A549 (cell line): ENCODE measurements at regions not wholly inside any gene's neighbourhood (a gene's known extent, or its start where the extent isn't known, plus 50 kb on each side); places are given as distances from the start of the nearest gene placed in this dataset.
"Not testable (repeated sequence)": the region's sequence is repeated elsewhere in the genome, so short reads cannot be mapped to it uniquely, and the experiment has no call there.

Experiments
- ATAC-seq, 2 experiments: fragments of 200-7000 bp in 1 of 2; fragments of >200 bp in 1 of 2; cut with Nextera tagmentation in 1 of 2; cut with Tn5 transposase in 1 of 2; 3 replicates each; pipeline versions ENCODE4 v1.8.0 to v1.9.1; 2018 to 2020; ENCODE audit warnings: mild to moderate bottlenecking in 1 of 2, moderate library complexity in 1 of 2
- CTCF ChIA-PET: fragments of 300-600 bp; sonication (Branson Sonifier 250); formaldehyde crosslinking; extraction: SDS; loops from one replicate; lab custom pipeline; 2021; ENCODE audit warnings: antibody characterized with exemption, inconsistent platforms; lab: Yijun Ruan, JAX
- POLR2A ChIA-PET: fragments of 350-600 bp; formaldehyde crosslinking; extraction: SDS; loops from one replicate; lab custom pipeline; 2021; ENCODE audit warnings: antibody characterized with exemption, inconsistent platforms; lab: Yijun Ruan, JAX
- DNase-seq, 2 experiments: peaks; one replicate each; pipeline versions ENCODE4 v3.0.0 to v3.0.0-alpha.2; 2011 to 2016; ENCODE audit warnings: low read depth in 1 of 2, low spot score in 1 of 2
- FAIRE-seq: peaks from 2 replicates; lab custom pipeline; 2011; peaks lifted over from hg19 to GRCh38; lab: Jason Lieb, UNC
- H3K27ac ChIP-seq, 2 experiments: fragments of >200 bp; sonication (Bioruptor Twin); formaldehyde crosslinking; 3 replicates each; pipeline ENCODE4 v1.5.1; 2016 to 2017
- H3K4me1 ChIP-seq: fragments of >200 bp; sonication (Bioruptor Twin); formaldehyde crosslinking; 3 replicates; pipeline ENCODE4 v1.6.1; 2016
- H3K4me2 ChIP-seq: fragments of >200 bp; sonication (Bioruptor Twin); formaldehyde crosslinking; 3 replicates; pipeline ENCODE4 v1.6.1; 2016
- H3K4me3 ChIP-seq: fragments of >200 bp; sonication (Bioruptor Twin); formaldehyde crosslinking; 3 replicates; pipeline ENCODE4 v1.5.1; 2016
- H3K9me3 ChIP-seq: fragments of >200 bp; sonication (Bioruptor Twin); formaldehyde crosslinking; 3 replicates; pipeline ENCODE4 v1.6.1; 2016
- BHLHE40 ChIP-seq: IDR thresholded peaks from 2 replicates; pipeline ENCODE4 v1.6.1; 2012; ENCODE audit warnings: low read depth, low read length, inconsistent platforms
- CBX2 ChIP-seq: fragments of 200-600 bp; sonication (generic); IDR thresholded peaks from 2 replicates; pipeline ENCODE4 v1.6.1; 2016; ENCODE audit warnings: low read depth, mild to moderate bottlenecking, borderline replicate concordance
- EHMT2 ChIP-seq: fragments of 200-600 bp; sonication (generic); IDR thresholded peaks from 2 replicates; pipeline ENCODE4 v1.6.1; 2016; ENCODE audit warnings: antibody characterized with exemption, low read depth, mild to moderate bottlenecking, moderate library complexity
- FOXS1 ChIP-seq: fragments of 250-450 bp; sonication (Bioruptor Pico); IDR thresholded peaks from 2 replicates; pipeline ENCODE4 v1.5.0; 2020; ENCODE audit warnings: mild to moderate bottlenecking, moderate library complexity
- HDAC2 ChIP-seq: fragments of 200-600 bp; sonication (generic); IDR thresholded peaks from 2 replicates; pipeline ENCODE4 v1.6.1; 2016
- HOXA7 ChIP-seq: fragments of 250-450 bp; sonication (Bioruptor Pico); IDR thresholded peaks from 2 replicates; pipeline ENCODE4 v1.5.0; 2020; ENCODE audit warnings: mild to moderate bottlenecking, moderate library complexity
- HOXB5 ChIP-seq: fragments of 250-450 bp; sonication (Bioruptor Pico); IDR thresholded peaks from 2 replicates; pipeline ENCODE4 v1.5.0; 2020; ENCODE audit warnings: mild to moderate bottlenecking, moderate library complexity
- NPAS2 ChIP-seq: fragments of 250-450 bp; sonication (Bioruptor Pico); IDR thresholded peaks from 2 replicates; pipeline ENCODE4 v1.8.0; 2022; ENCODE audit warnings: mild to moderate bottlenecking, moderate library complexity, borderline replicate concordance
- PHF8 ChIP-seq: fragments of 200-600 bp; sonication (generic); IDR thresholded peaks from 2 replicates; pipeline ENCODE4 v1.6.1; 2016; ENCODE audit warnings: low read depth, mild to moderate bottlenecking, antibody characterized with exemption, moderate library complexity, borderline replicate concordance
- RFX5 ChIP-seq: fragments of 450-650 bp; IDR thresholded peaks from 2 replicates; pipeline ENCODE4 v1.7.1; 2014; ENCODE audit warnings: antibody characterized with exemption, mild to moderate bottlenecking, moderate library complexity
- SREBF2 ChIP-seq: fragments of 450-650 bp; IDR thresholded peaks from 2 replicates; pipeline ENCODE4 v1.6.1; 2014; ENCODE audit warnings: mild to moderate bottlenecking, moderate library complexity
- ZC3H11A ChIP-seq: fragments of 450-650 bp; IDR thresholded peaks from 2 replicates; pipeline ENCODE4 v1.6.1; 2014; ENCODE audit warnings: antibody characterized with exemption, mild to moderate bottlenecking
- WGBS: methylation state at CpG from one replicate; pipeline ENCODE4 v1.1.6; 2017; ENCODE audit errors: missing lambda C conversion rate; 5-methylcytosine and 5-hydroxymethylcytosine counted together
- TF ChIP-seq, protein P1 (sequence below): fragments of 150-350 bp; IDR thresholded peaks from 2 replicates; pipeline ENCODE4 v1.6.1; 2014; ENCODE audit warnings: low read depth, mild to moderate bottlenecking, low read length
- TF ChIP-seq, protein P2 (sequence below): fragments of >200 bp; sonication (Bioruptor Twin); formaldehyde crosslinking; IDR thresholded peaks from 2 replicates; pipeline ENCODE4 v1.6.1; 2016
- TF ChIP-seq, protein P3 (sequence below): fragments of 250-450 bp; sonication (Bioruptor Pico); IDR thresholded peaks from 2 replicates; pipeline ENCODE4 v1.5.0; 2021; ENCODE audit warnings: mild to moderate bottlenecking, moderate library complexity, borderline replicate concordance

DNA sequence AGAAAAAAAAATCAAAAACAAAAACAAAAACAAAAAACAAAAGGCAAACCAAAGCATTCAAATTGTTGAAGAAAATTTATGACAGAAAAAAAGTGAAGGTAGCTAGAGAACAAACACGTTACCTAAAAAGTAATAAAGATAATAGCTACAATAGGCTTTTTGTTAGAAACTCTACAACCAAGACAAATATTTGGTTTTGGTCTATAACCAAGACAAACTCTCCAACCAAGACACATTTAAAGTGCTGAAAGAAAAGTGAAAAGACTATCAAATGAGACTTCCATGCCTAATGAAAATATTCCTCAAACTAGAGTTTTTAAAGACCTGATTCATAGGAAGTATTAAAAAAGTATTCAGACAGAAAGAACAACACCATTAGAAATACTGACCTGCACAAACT is 391.9 kb upstream of the NDST4 start (continued):
- TF ChIP-seq, protein P1, sequence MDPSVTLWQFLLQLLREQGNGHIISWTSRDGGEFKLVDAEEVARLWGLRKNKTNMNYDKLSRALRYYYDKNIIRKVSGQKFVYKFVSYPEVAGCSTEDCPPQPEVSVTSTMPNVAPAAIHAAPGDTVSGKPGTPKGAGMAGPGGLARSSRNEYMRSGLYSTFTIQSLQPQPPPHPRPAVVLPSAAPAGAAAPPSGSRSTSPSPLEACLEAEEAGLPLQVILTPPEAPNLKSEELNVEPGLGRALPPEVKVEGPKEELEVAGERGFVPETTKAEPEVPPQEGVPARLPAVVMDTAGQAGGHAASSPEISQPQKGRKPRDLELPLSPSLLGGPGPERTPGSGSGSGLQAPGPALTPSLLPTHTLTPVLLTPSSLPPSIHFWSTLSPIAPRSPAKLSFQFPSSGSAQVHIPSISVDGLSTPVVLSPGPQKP = no peak
- TF ChIP-seq, all 56 proteins: peak for 0

DNA sequence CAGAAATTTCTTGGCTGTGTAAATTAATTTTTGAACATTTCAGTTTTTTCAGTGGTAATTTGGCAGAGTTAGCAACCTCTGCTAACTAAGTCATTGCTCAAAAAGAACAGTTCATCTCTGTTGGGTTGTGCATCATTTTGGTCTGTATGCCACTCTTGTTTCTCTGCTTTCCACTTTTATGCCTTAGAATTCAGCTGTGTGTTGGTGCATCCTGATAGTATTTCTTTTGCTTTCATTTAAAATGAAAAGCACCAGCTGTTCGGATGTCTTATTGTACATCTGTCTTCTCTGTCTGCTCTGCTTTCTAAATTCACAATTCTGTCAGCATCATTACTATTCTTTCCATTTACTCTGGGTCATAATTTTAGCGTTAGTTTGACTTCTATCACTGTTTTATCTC is 388.2 kb upstream of the NDST4 start:
- 3% methylated on average over 2 of the region's 2 CpGs for WGBS
- no peak overlapping the region for H3K27ac ChIP-seq
- no peak for FAIRE-seq
- DNase-seq = no peak
- no peaks in the 10 kb centered on the region for H3K4me1 ChIP-seq
- ChIA-PET POLR2A (no interaction called here), CTCF (no interaction called here)
- H3K4me3 ChIP-seq = no peak overlapping the region
- TF ChIP-seq ZC3H11A = no peak
- TF ChIP-seq BHLHE40 = no peak
- no peak for TF ChIP-seq CBX2
- no peak for TF ChIP-seq HOXA7 (CRISPR knock-in tag)
- no peak for TF ChIP-seq SREBF2
- TF ChIP-seq NPAS2 (CRISPR knock-in tag) = no peak
- TF ChIP-seq FOXS1 = no peak
- no peak for TF ChIP-seq HDAC2
- no peak for TF ChIP-seq PHF8
- TF ChIP-seq, protein P2, sequence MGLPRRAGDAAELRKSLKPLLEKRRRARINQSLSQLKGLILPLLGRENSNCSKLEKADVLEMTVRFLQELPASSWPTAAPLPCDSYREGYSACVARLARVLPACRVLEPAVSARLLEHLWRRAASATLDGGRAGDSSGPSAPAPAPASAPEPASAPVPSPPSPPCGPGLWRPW = no peak
- TF ChIP-seq, protein P3, sequence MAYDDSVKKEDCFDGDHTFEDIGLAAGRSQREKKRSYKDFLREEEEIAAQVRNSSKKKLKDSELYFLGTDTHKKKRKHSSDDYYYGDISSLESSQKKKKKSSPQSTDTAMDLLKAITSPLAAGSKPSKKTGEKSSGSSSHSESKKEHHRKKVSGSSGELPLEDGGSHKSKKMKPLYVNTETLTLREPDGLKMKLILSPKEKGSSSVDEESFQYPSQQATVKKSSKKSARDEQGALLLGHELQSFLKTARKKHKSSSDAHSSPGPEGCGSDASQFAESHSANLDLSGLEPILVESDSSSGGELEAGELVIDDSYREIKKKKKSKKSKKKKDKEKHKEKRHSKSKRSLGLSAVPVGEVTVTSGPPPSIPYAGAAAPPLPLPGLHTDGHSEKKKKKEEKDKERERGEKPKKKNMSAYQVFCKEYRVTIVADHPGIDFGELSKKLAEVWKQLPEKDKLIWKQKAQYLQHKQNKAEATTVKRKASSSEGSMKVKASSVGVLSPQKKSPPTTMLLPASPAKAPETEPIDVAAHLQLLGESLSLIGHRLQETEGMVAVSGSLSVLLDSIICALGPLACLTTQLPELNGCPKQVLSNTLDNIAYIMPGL (CRISPR knock-in tag) = no peak
- TF ChIP-seq, protein P1 = no peak
- no peak overlapping the region for H3K4me2 ChIP-seq
- H3K9me3 ChIP-seq = no peaks in the 10 kb centered on the region
- ATAC-seq = no peak

DNA sequence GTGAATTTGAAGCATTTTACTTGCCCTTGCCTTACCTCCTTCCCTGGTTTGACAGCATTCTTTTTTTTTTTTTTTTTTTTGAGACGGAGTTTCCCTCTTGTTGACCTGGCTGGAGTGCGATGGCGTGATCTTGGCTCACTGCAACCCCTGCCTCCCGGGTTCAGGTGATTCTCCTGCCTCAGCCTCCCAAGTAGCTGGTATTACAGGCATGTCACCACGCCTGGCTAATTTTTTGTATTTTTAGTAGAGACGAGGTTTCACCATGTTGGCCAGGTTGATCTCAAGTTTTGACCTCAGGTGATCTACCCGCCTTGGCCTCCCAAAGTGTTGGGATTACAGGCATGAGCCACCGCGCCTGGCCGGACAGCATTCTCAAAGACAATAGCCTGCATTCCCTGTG is 380.4 kb upstream of the NDST4 start:
- CTCF ChIA-PET, H3K4me2 ChIP-seq, H3K4me1 ChIP-seq, DNase-seq, H3K4me3 ChIP-seq, FAIRE-seq, H3K27ac ChIP-seq, ATAC-seq, H3K9me3 ChIP-seq, POLR2A ChIA-PET: not testable (repeated sequence)
- 25% methylated on average over 10 of the region's 10 CpGs for WGBS

DNA sequence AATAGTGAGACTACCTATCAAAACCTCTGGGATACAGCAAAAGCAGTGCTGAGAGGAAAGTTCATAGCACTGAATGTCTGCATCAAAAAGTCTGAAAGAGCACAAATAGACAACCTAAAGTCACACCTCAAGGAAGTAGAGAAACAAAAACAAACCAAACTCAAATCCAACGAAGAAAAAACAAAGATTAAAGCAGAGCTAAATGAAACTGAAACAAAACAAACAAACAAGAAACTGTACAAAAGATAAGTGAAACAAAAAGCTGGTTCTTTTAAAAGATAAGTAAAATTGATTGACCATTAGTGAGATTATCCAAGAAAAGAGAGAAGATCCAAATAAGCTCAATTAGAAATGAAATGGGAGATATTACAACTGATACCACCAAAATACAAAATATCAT is 378.3 kb upstream of the NDST4 start:
- 6% methylated on average over 1 of the region's 1 CpG for WGBS
- Histone ChIP-seq H3K27ac (no peak overlapping the region), H3K4me1 (no peaks in the 10 kb centered on the region)
- DNase-seq (no peak), FAIRE-seq (no peak), ATAC-seq (no peak)
- CTCF ChIA-PET = no interaction called here
- TF ChIP-seq HOXB5 (CRISPR knock-in tag) (no peak), FOXS1 (no peak), RFX5 (no peak), EHMT2 (no peak), PHF8 (no peak), HDAC2 (no peak)
- TF ChIP-seq, all 56 proteins: peak for 0
- POLR2A ChIA-PET = no interaction called here
- H3K9me3 ChIP-seq = no peaks in the 10 kb centered on the region
- H3K4me2 ChIP-seq = no peak overlapping the region
- H3K4me3 ChIP-seq = no peak overlapping the region
